GM12892 (cell line): ENCODE measurements at regions not wholly inside any gene's neighbourhood (a gene's known extent, or its start where the extent isn't known, plus 50 kb on each side); places are given as distances from the start of the nearest gene placed in this dataset.
"Not testable (repeated sequence)": the region's sequence is repeated elsewhere in the genome, so short reads cannot be mapped to it uniquely, and the experiment has no call there.

Experiments used
- POLR2A ChIP-seq: IDR thresholded peaks from 2 replicates; pipeline ENCODE4 v1.6.1; 2011; ENCODE audit warnings: low read depth, low read length, control low read depth
- POLR2AphosphoS5 ChIP-seq: IDR thresholded peaks from 2 replicates; pipeline ENCODE4 v1.6.1; 2011; ENCODE audit warnings: low read depth, low read length, control low read depth
- TAF1 ChIP-seq: IDR thresholded peaks from 2 replicates; pipeline ENCODE4 v1.6.1; 2011; ENCODE audit warnings: low read depth, mild to moderate bottlenecking, control low read depth, low read length, borderline replicate concordance

- TF ChIP-seq POLR2AphosphoS5, POLR2A, TAF1: not testable (repeated sequence)
Measured at GRCh38 chr3:75446948-75447347, 217.2 kb upstream of the FRG2C start.
